ENCODE measurements at regions not wholly inside any gene's neighbourhood (a gene's known extent, or its start where the extent isn't known, plus 50 kb on each side); places are given as distances from the start of the nearest gene placed in this dataset.

- no TSS peak for BruUV-seq (replicated peaks)
- Histone ChIP-seq H3K4me2 (ENCODE audit: insufficient read depth, low read length) (no peak overlapping the region), H2AFZ (ENCODE audit: low read depth, low read length) (no peak overlapping the region), H3K9ac (replicated peaks; ENCODE audit: extremely low read depth, insufficient read depth, low read length) (no peak overlapping the region), H3K9me1 (replicated peaks; ENCODE audit: control insufficient read depth, extremely low read depth, insufficient read depth, low read length) (no peaks in the 10 kb centered on the region), H4K20me1 (replicated peaks; ENCODE audit: control insufficient read depth, extremely low read depth, insufficient read depth, low read length) (no peaks in the 10 kb centered on the region), H3K36me3 (ENCODE audit: control insufficient read depth in 2 of 2, extremely low read depth in 1 of 2, insufficient read depth in 2 of 2, low read length in 2 of 2) (no peaks in the 10 kb centered on the region), H3K79me2 (ENCODE audit: control insufficient read depth, insufficient read depth, low read length) (no peaks in the 10 kb centered on the region), H3K4me3 (replicated peaks in 1 of 3; ENCODE audit: insufficient read depth in 1 of 3, low read depth in 1 of 3, low read length in 3 of 3) (no peak overlapping the region), H3K27ac (ENCODE audit: insufficient read depth, low read depth, low read length) (no peak overlapping the region), H3K4me1 (ENCODE audit: control insufficient read depth, extremely low read depth, insufficient read depth, low read length) (no peaks in the 10 kb centered on the region), H3K9me3 (replicated peaks; ENCODE audit: control insufficient read depth, insufficient read depth, low read length) (no peaks in the 10 kb centered on the region), H3K27me3 (ENCODE audit: control insufficient read depth in 2 of 2, insufficient read depth in 2 of 2, low read length in 2 of 2) (no peaks in the 10 kb centered on the region)
- intact Hi-C loops (cut with micrococcal nuclease), result no loop called here
- no peak for DNase-seq (ENCODE audit: low read depth, low spot score)
- no peak for FAIRE-seq
- CTCF ChIA-PET, result no interaction called here
- no peak for TF ChIP-seq MAX (IDR thresholded peaks at IDR 0.05; ENCODE audit: insufficient read depth, insufficient read length)
- TF ChIP-seq POLR2AphosphoS5 (IDR thresholded peaks at IDR 0.05; ENCODE audit: insufficient read depth, low read depth, low read length), result no peak
- no peak for TF ChIP-seq MYC (IDR thresholded peaks at IDR 0.05; ENCODE audit: low read depth, low read length)
- no peak for TF ChIP-seq CTCF (IDR thresholded peaks at IDR 0.05; ENCODE audit: extremely low read depth in 1 of 2, insufficient read depth in 1 of 2, low read depth in 1 of 2, low read length in 2 of 2)
- TF ChIP-seq JUN (IDR thresholded peaks at IDR 0.05; ENCODE audit: borderline replicate concordance, insufficient read depth, insufficient read length, low read depth), result no peak
- no peak for TF ChIP-seq GATA2 (IDR thresholded peaks at IDR 0.05; ENCODE audit: insufficient read depth, insufficient read length, low read depth, low read length)
- no peak for TF ChIP-seq POLR2A (IDR thresholded peaks at IDR 0.05; ENCODE audit: low read depth, low read length)
- no peak for TF ChIP-seq EZH2 (IDR thresholded peaks at IDR 0.05; ENCODE audit: borderline replicate concordance, low read depth, low read length, severe bottlenecking)
- no peak for TF ChIP-seq FOS (IDR thresholded peaks at IDR 0.05; ENCODE audit: borderline replicate concordance, insufficient read depth, low read length)
- dilution Hi-C loops (cut with MboI; ENCODE audit: extremely low pct_ligation_motif_present, low sequenced_read_pairs), result no loop called here
- POLR2A ChIA-PET, result no interaction called here
Measured at GRCh38 chr4:97238956-97239666, 904.2 kb downstream of the STPG2 start.
